HG03066 (cell line): ENCODE measurements at regions not wholly inside any gene's neighbourhood (a gene's known extent, or its start where the extent isn't known, plus 50 kb on each side); places are given as distances from the start of the nearest gene placed in this dataset.
A peak's percentile ranks its signal among the peaks of the same experiment; 100 is the strongest.

ENCODE experiments used
- ATAC-seq: cut with Tn5 transposase; IDR thresholded peaks from one replicate; pipeline ENCODE4 v1.9.1; 2021; ENCODE audit warnings: low read depth; ENCODE audit not compliant: unreplicated experiment

GRCh38 chrX:139141370-139141769, 389.2 kb upstream of the F9 start:
- ATAC-seq, result no peak

GRCh38 chrX:139134316-139134715, 396.2 kb upstream of the F9 start:
- no peak for ATAC-seq

GRCh38 chrX:139126493-139126892, 404.0 kb upstream of the F9 start:
- ATAC-seq, result peak; percentile 66

- ATAC-seq, result no peak
These were observed 404.6 kb upstream of the F9 start for GRCh38 chrX:139125916-139126315.

GRCh38 chrX:139121616-139122286, 408.8 kb upstream of the F9 start:
- ATAC-seq, result no peak

- ATAC-seq, result no peak
These were observed 409.2 kb upstream of the FGF13 start for GRCh38 chrX:139120760-139121159.

- ATAC-seq, result no peak
These were observed 402.2 kb upstream of the FGF13 start for GRCh38 chrX:139113708-139114107.

GRCh38 chrX:139112432-139112831, 400.9 kb upstream of the FGF13 start:
- no peak for ATAC-seq

- no peak for ATAC-seq
These were observed 394.6 kb upstream of the FGF13 start for GRCh38 chrX:139106069-139106468.

- no peak for ATAC-seq
These were observed 383.4 kb upstream of the FGF13 start for GRCh38 chrX:139094671-139095592.

- no peak for ATAC-seq
These were observed 381.7 kb upstream of the FGF13 start for GRCh38 chrX:139093201-139093600.

GRCh38 chrX:139091878-139092277, 380.4 kb upstream of the FGF13 start:
- ATAC-seq, result no peak

- ATAC-seq, result no peak
These were observed 379.5 kb upstream of the FGF13 start for GRCh38 chrX:139091066-139091465.

GRCh38 chrX:139086246-139086645, 374.7 kb upstream of the FGF13 start:
- no peak for ATAC-seq

- no peak for ATAC-seq
These were observed 373.9 kb upstream of the FGF13 start for GRCh38 chrX:139085404-139085803.

GRCh38 chrX:139083191-139083590, 371.7 kb upstream of the FGF13 start:
- no peak for ATAC-seq

- no peak for ATAC-seq
These were observed 370.4 kb upstream of the FGF13 start for GRCh38 chrX:139081965-139082364.

GRCh38 chrX:139079789-139080188, 368.3 kb upstream of the FGF13 start:
- no peak for ATAC-seq

GRCh38 chrX:139078761-139079280, 367.3 kb upstream of the FGF13 start:
- no peak for ATAC-seq

GRCh38 chrX:139078342-139078741, 366.8 kb upstream of the FGF13 start:
- no peak for ATAC-seq
